ENCODE measurements at regions not wholly inside any gene's neighbourhood (a gene's known extent, or its start where the extent isn't known, plus 50 kb on each side); places are given as distances from the start of the nearest gene placed in this dataset.

GRCh38 chrX:22340022-22340616 is 67.4 kb downstream of the CBLL2 start:
- Histone ChIP-seq H3K27ac (ENCODE audit: extremely low read depth, low read depth, low read length) (no peak overlapping the region), H3K4me3 (ENCODE audit: low read depth, low read length) (no peak overlapping the region), H3K9me3 (ENCODE audit: control insufficient read depth, insufficient read depth, low read depth, low read length) (no peaks in the 10 kb centered on the region), H3K4me1 (ENCODE audit: control insufficient read depth, insufficient read depth, low read length) (peaks cover 5% of the 10 kb centered on the region; the same call in 1 of the 2 replicates), H3K36me3 (ENCODE audit: control insufficient read depth in 2 of 2, insufficient read depth in 1 of 2, low read length in 2 of 2) (no peaks in the 10 kb centered on the region)
- POLR2A ChIA-PET = no interaction called here
- CTCF ChIA-PET = no interaction called here
- TF ChIP-seq ZBTB26 (tag by site-specific recombination; optimal IDR thresholded peaks at IDR 0.05) (no peak), KLF10 (tag by site-specific recombination; IDR thresholded peaks at IDR 0.05) (no peak), ZNF157 (tag by site-specific recombination; IDR thresholded peaks at IDR 0.05) (no peak), ELK4 (IDR thresholded peaks at IDR 0.05; ENCODE audit: borderline replicate concordance, low read depth, low read length) (no peak), ZNF211 (tag by site-specific recombination; IDR thresholded peaks at IDR 0.05; ENCODE audit: low read depth) (no peak), ZNF654 (tag by site-specific recombination; IDR thresholded peaks at IDR 0.05; ENCODE audit: low read depth) (no peak), GLIS2 (tag by site-specific recombination; IDR thresholded peaks at IDR 0.05) (no peak), ZNF548 (tag by site-specific recombination; IDR thresholded peaks at IDR 0.05) (no peak), KLF8 (tag by site-specific recombination; IDR thresholded peaks at IDR 0.05) (no peak), ZFP69B (tag by site-specific recombination; IDR thresholded peaks at IDR 0.05) (no peak), MZF1 (tag by site-specific recombination; IDR thresholded peaks at IDR 0.05; ENCODE audit: borderline replicate concordance) (no peak), ZNF521 (tag by site-specific recombination; IDR thresholded peaks at IDR 0.05) (no peak), ZNF514 (tag by site-specific recombination; IDR thresholded peaks at IDR 0.05) (no peak), ZNF529 (tag by site-specific recombination; IDR thresholded peaks at IDR 0.05; ENCODE audit: insufficient replicate concordance) (no peak)

GRCh38 chrX:22343192-22343591 is 70.5 kb downstream of the CBLL2 start:
- peaks cover 5% of the 10 kb centered on the region; the same call in 1 of the 2 replicates for H3K4me1 ChIP-seq (ENCODE audit: control insufficient read depth, insufficient read depth, low read length)
- no peaks in the 10 kb centered on the region for H3K9me3 ChIP-seq (ENCODE audit: control insufficient read depth, insufficient read depth, low read depth, low read length)
- ChIA-PET CTCF (no interaction called here), POLR2A (no interaction called here)
- H3K36me3 ChIP-seq (ENCODE audit: control insufficient read depth in 2 of 2, insufficient read depth in 1 of 2, low read length in 2 of 2) = no peaks in the 10 kb centered on the region
- H3K27ac ChIP-seq (ENCODE audit: extremely low read depth, low read depth, low read length) = no peak overlapping the region
- H3K4me3 ChIP-seq (ENCODE audit: low read depth, low read length) = no peak overlapping the region
- no peak for TF ChIP-seq ZSCAN4 (tag by site-specific recombination; IDR thresholded peaks at IDR 0.05)
- no peak for TF ChIP-seq SALL2 (tag by site-specific recombination; IDR thresholded peaks at IDR 0.05; ENCODE audit: borderline replicate concordance)
- TF ChIP-seq ZNF585B (tag by site-specific recombination; IDR thresholded peaks at IDR 0.05) = no peak
- no peak for TF ChIP-seq ZNF366 (tag by site-specific recombination; conservative IDR thresholded peaks at IDR 0.05)
- no peak for TF ChIP-seq ZNF510 (tag by site-specific recombination; IDR thresholded peaks at IDR 0.05; ENCODE audit: insufficient replicate concordance)
- no peak for TF ChIP-seq PATZ1 (tag by site-specific recombination; IDR thresholded peaks at IDR 0.05)
- no peak for TF ChIP-seq ZNF707 (tag by site-specific recombination; IDR thresholded peaks at IDR 0.05)
- no peak for TF ChIP-seq ZNF843 (tag by site-specific recombination; IDR thresholded peaks at IDR 0.05)
- no peak for TF ChIP-seq ZNF423 (tag by site-specific recombination; IDR thresholded peaks at IDR 0.05)
- TF ChIP-seq ZSCAN16 (tag by site-specific recombination; IDR thresholded peaks at IDR 0.05) = no peak
- no peak for TF ChIP-seq ZNF23 (tag by site-specific recombination; IDR thresholded peaks at IDR 0.05; ENCODE audit: borderline replicate concordance)
- no peak for TF ChIP-seq ZNF623 (tag by site-specific recombination; IDR thresholded peaks at IDR 0.05)

Measured in HEK293 (cell line).